HepG2 (cell line): ENCODE measurements at regions not wholly inside any gene's neighbourhood (a gene's known extent, or its start where the extent isn't known, plus 50 kb on each side); places are given as distances from the start of the nearest gene placed in this dataset.
A peak's percentile ranks its signal among the peaks of the same experiment; 100 is the strongest.

ENCODE experiments used
- ATAC-seq: fragments of 200-7000 bp; cut with Tn5 transposase; 3 replicates; pipeline ENCODE4 v1.9.1; 2020; ENCODE audit warnings: mild to moderate bottlenecking, moderate library complexity
- BruUV-seq: library from RNA; stranded (reverse); fragments of 400-500 nt; replicated peaks from 2 replicates; lab custom pipeline; 2021; lab: Mats Ljungman, UMichigan
- CTCF ChIA-PET: fragments of 300-600 bp; formaldehyde crosslinking; extraction: SDS; loops from one replicate; lab custom pipeline; 2021; ENCODE audit warnings: low total read pairs, inconsistent platforms, low intra/inter-chr PET ratio; lab: Yijun Ruan, JAX
- POLR2A ChIA-PET: fragments of 350-600 bp; sonication (Branson Sonifier 250); formaldehyde crosslinking; loops from one replicate; lab custom pipeline; 2020; ENCODE audit warnings: antibody characterized with exemption, inconsistent platforms; lab: Yijun Ruan, JAX
- DNase-seq: peaks from one replicate; pipeline ENCODE4 v3.0.0-alpha.2; 2015; ENCODE audit warnings: low spot score
- FAIRE-seq: peaks from 3 replicates; lab custom pipeline; 2011; peaks lifted over from hg19 to GRCh38; lab: Jason Lieb, UNC
- H2AFZ ChIP-seq: one replicate; pipeline ENCODE4 v1.6.1; 2011; ENCODE audit warnings: low read length, inconsistent platforms
- H3K27ac ChIP-seq: fragments of 300-600 bp; 3 replicates; pipeline ENCODE4 v1.8.0; 2011; ENCODE audit warnings: mixed run types, mild to moderate bottlenecking, mixed read lengths, low read length, inconsistent platforms; ENCODE audit not compliant: insufficient read depth; ENCODE audit errors: extremely low read length
- H3K27me3 ChIP-seq, 2 experiments: fragments of 200-600 bp in 1 of 2; 2 replicates in 1 of 2; 3 replicates in 1 of 2; pipeline versions ENCODE4 v1.6.0 to v1.8.0; 2011; ENCODE audit warnings: low read length in 2 of 2, mild to moderate bottlenecking in 2 of 2, moderate library complexity in 2 of 2, inconsistent platforms in 1 of 2; ENCODE audit not compliant: insufficient read depth in 2 of 2, control insufficient read depth in 1 of 2
- H3K36me3 ChIP-seq, 2 experiments: fragments of 200-600 bp in 1 of 2; replicated peaks in 1 of 2; 2 replicates in 1 of 2; 3 replicates in 1 of 2; pipeline versions ENCODE4 v1.5.1 to v1.8.0; 2011; ENCODE audit warnings: low read length in 2 of 2, inconsistent platforms in 1 of 2; ENCODE audit not compliant: insufficient read depth in 2 of 2, control insufficient read depth in 1 of 2
- H3K4me1 ChIP-seq: 2 replicates; pipeline ENCODE4 v1.5.1; 2012; ENCODE audit warnings: low read length, inconsistent platforms; ENCODE audit not compliant: insufficient read depth
- H3K4me2 ChIP-seq: 2 replicates; pipeline ENCODE4 v1.6.0; 2011; ENCODE audit warnings: low read depth, low read length, inconsistent platforms
- H3K4me3 ChIP-seq, 3 experiments: fragments of 200-600 bp in 1 of 3; sonication (generic), shearing (Covaris generic) in 1 of 3; replicated peaks in 1 of 3; 2 replicates each; pipeline ENCODE4 v1.5.1; 2011 to 2016; ENCODE audit warnings: low read length in 3 of 3, inconsistent platforms in 2 of 3, low read depth in 2 of 3, mild to moderate bottlenecking in 2 of 3, control low read depth in 1 of 3, mixed read lengths in 1 of 3; ENCODE audit not compliant: insufficient read depth in 1 of 3
- H3K79me2 ChIP-seq: one replicate; pipeline ENCODE4 v1.6.1; 2011; ENCODE audit warnings: low read length, inconsistent platforms; ENCODE audit not compliant: insufficient read depth
- H3K9ac ChIP-seq: 2 replicates; pipeline ENCODE4 v1.6.0; 2011; ENCODE audit warnings: mild to moderate bottlenecking, low read depth, low read length, inconsistent platforms; ENCODE audit not compliant: insufficient read depth
- H3K9me3 ChIP-seq: 2 replicates; pipeline ENCODE4 v1.5.1; 2012; ENCODE audit warnings: mild to moderate bottlenecking, low read length
- H4K20me1 ChIP-seq: 2 replicates; pipeline ENCODE4 v1.6.0; 2011; ENCODE audit warnings: inconsistent platforms, mild to moderate bottlenecking, low read length, moderate library complexity; ENCODE audit not compliant: insufficient read depth
- CTCF ChIP-seq: sonication (generic); formaldehyde crosslinking; IDR thresholded peaks from 2 replicates; pipeline ENCODE4 v1.5.0; 2020; ENCODE audit warnings: mild to moderate bottlenecking, missing genetic modification reagents, moderate library complexity
- HOXD1 ChIP-seq: sonication (generic); formaldehyde crosslinking; IDR thresholded peaks from 2 replicates; pipeline ENCODE4 v1.5.0; 2020; ENCODE audit warnings: missing genetic modification reagents
- KDM5B ChIP-seq: sonication (generic); formaldehyde crosslinking; IDR thresholded peaks from 2 replicates; pipeline ENCODE4 v1.4.0; 2020; ENCODE audit warnings: missing genetic modification reagents, mild to moderate bottlenecking, borderline replicate concordance
- SNAPC4 ChIP-seq: sonication (generic); formaldehyde crosslinking; IDR thresholded peaks from 2 replicates; pipeline ENCODE4 v1.4.0; 2020; ENCODE audit warnings: mild to moderate bottlenecking, missing genetic modification reagents
- XRCC5 ChIP-seq: fragments of 200-400 bp; formaldehyde crosslinking; optimal IDR thresholded peaks from 2 replicates; pipeline ENCODE3; 2017; ENCODE audit warnings: mild to moderate bottlenecking, low read length
- ZKSCAN1 ChIP-seq: fragments of 150-350 bp; IDR thresholded peaks from 2 replicates; pipeline ENCODE4 v1.6.1; 2014; ENCODE audit warnings: low read length
- WGBS: methylation state at CpG from one replicate; pipeline ENCODE4 v1.1.6; 2017; ENCODE audit warnings: low lambda C conversion rate; 5-methylcytosine and 5-hydroxymethylcytosine counted together
- in situ Hi-C: cut with HindIII; loops from 2 replicates; pipeline ENCODE4 v1.10.0; 2017; ENCODE audit warnings: low pct_unique_long_range_greater_than_20kb; ENCODE audit not compliant: extremely low pct_ligation_motif_present
- intact Hi-C: fragments of 100-400 bp; cut with micrococcal nuclease; formaldehyde crosslinking; loops from one replicate; pipeline ENCODE4 v1.10.0; 2022; ENCODE audit not compliant: unreplicated experiment

GRCh38 chr6:8174571-8174970, 72.2 kb upstream of the EEF1E1 start (continued):
- TF ChIP-seq SNAPC4 (CRISPR knock-in tag) = no peak

- ATAC-seq = no peak
- H3K27me3 ChIP-seq = no peaks in the 10 kb centered on the region
- no peak for FAIRE-seq
- no peak for DNase-seq
- no peak overlapping the region for H3K4me3 ChIP-seq
- H3K9me3 ChIP-seq = no peaks in the 10 kb centered on the region
- no peak overlapping the region for H3K4me2 ChIP-seq
- TF ChIP-seq ZKSCAN1 = no peak
- TF ChIP-seq CTCF = 0 out of 2 replicates have a peak, but pooled peaks have one; percentile 13
- no peak for TF ChIP-seq KDM5B
- TF ChIP-seq XRCC5 = no peak
- no peak for TF ChIP-seq HOXD1 (CRISPR knock-in tag)
- TF ChIP-seq, all 625 proteins: peak for 1
- in situ Hi-C loops = no loop called here
- H4K20me1 ChIP-seq = no peaks in the 10 kb centered on the region
- H3K9ac ChIP-seq = no peak overlapping the region
- WGBS = 74% methylated on average over 4 of the region's 4 CpGs
- no peaks in the 10 kb centered on the region for H3K4me1 ChIP-seq
- ChIA-PET CTCF (no interaction called here), POLR2A (no interaction called here)
- no peaks in the 10 kb centered on the region for H3K36me3 ChIP-seq
- H2AFZ ChIP-seq = no peak overlapping the region
- intact Hi-C loops = no loop called here
- H3K27ac ChIP-seq = no peak overlapping the region
- BruUV-seq = no TSS peak
- no peaks in the 10 kb centered on the region for H3K79me2 ChIP-seq
Measured at GRCh38 chr6:8172530-8172929, 70.2 kb upstream of the EEF1E1 start.
